NCI-H774 (cell line): ENCODE measurements at regions not wholly inside any gene's neighbourhood (a gene's known extent, or its start where the extent isn't known, plus 50 kb on each side); places are given as distances from the start of the nearest gene placed in this dataset.
"Not testable (repeated sequence)": the region's sequence is repeated elsewhere in the genome, so short reads cannot be mapped to it uniquely, and the experiment has no call there.

ENCODE experiments used
- DNase-seq: peaks from one replicate; lab custom pipeline; 2025; lab: John Stamatoyannopoulos, UW

DNA sequence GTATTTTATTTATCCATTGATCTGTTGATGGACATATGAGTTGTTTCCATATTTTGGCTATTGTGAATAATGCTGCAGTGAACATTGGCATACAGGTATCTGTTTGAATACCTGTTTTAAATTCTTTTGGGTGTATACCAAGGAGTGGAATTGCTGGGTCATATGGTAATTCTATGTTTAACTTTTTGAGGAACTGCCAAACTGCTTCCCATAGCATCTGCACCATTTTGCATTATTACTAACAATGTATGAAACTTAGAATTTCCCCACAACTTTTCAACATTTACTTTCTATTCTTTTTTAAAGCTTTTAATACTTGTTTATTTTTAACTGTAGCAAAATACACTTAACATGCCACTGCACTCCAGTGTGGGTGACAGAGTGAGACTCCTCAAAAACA lies 57.0 kb upstream of the MSN start:
- no peak for DNase-seq

DNA sequence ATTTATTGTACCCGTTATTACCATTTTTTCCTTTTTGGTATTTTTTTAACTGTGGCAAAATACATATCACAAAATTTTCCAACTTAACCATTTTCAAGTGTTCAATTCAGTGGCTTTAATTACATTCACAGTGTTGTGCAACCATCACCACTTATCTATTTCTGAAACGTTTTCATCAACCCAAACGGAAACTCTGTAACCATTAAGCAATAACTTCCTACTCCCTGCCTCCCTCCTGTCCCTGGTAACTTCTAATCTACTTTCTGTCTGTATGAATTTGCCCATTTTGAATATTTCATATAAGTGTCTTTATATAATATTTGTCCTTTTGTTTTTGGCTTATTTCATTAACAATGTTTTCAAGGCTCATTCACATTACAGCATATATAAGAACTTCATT lies 57.4 kb upstream of the MSN start:
- no peak for DNase-seq

DNA sequence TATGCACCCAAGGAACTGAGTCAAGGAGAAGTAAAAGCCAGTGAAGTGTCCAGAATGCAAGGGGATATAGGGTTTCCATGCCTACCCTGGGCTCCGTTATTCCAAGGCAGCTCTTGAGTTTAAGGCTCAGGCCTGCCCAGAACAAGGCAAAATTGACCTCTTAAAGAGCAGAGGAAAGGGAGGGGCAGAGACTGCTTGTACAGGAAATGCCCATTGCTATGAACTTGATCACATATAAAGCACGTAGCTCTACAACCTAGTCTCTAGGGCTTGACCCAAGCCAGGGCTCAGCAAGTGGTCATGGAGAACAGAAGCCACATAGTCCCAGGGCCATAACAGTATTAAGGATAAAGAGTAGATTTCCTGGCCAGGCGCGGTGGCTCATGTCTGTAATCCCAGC lies 58.2 kb upstream of the MSN start:
- DNase-seq: no peak

DNA sequence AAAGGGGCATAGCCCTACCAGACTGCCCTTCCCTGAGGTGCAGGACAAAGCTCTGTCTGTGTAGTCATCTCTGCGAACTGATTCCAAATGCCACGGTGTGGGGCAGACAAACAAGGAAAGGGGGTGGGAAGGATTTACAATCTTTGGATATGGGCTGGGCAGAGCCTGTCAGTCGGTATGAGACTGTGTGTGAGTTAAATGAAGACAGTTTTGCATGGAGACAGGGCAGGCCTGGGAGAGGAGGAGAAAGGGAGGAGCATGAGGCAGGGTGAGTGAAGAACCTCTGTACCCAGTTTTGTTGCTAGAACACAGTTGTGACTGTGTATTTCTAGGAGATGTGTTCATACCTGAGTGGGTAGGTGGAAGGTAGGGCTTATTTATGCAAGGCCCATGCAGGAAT lies 59.4 kb upstream of the MSN start:
- no peak for DNase-seq

DNA sequence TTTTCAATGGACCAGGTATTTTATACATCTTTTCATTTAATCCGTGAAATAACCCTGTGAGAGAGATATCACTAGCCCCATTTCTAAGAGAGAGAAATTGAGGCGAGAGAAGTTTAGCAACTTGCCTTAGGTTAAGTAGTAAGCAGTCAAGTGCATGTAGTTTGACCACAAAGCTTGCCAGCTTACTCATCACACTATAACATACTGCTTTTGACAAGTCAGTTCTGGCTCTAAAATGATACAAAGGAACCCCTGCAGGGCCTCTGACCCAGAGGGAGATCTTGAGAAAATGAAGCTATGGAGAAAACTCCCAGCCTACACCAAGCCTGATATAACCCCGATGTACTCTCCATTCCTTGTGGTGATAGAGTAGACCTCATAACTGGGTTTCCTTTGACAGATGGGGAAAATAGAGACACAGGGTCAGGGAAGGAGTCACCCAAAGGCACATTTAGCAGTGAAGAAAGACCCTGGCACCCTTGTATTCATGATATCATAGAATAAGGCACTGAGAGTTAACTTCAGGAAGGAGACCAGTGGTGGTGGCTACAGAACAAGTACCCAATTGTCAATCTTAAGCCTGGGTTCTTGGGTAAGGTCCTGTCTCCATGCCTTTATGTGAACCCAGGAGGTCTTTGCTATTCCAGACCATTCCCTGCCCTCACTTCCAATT lies 60.2 kb upstream of the MSN start:
- no peak for DNase-seq

DNA sequence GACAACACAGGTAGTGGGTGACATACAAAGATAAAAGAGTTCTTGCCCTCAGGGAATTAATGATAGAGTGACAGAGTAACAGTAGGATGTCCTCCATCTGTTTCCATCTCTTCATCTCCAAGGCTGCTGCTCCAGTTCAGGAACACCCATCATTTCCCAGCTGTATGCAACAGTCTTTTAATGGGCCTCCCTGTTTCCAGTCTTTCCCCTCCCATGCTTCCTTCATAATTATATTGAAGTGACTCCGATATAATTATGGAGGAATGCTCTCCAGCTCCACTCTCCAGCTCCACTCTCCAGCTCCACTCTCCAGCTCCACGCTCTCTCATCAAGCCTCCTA lies 65.3 kb upstream of the MSN start:
- DNase-seq: no peak

DNA sequence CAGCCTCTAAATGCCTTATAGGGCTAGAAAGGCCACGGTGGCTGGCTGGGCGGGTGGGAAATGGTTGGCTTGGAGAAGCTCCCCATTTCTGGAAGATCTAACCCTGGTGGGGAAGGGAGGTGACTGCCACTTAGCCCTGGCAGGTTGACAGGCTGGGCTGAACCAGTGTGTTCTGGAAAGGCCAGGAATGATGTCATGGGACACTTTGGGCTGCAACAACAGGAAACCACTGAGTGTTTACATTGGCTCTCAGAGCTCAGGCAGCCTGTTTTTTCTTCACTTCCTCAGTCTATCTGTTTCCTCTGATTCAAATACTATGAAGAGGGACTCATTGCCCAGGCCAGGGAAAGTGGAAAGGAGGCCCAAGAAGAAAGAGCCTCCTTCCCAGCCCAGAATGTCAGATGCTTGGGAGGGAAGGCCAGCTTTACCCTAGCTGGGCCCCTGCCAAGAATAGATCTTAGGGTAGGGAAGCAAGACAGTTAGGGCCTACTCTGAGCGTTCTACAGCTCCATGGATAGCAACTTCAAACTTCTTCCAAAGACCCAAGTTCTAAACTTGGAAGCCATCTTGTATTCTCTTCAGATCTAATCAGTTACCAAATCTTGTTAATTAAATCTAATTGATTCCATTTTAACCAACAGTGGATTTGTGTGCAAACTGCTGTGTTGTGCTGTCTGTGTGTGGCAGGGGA lies 65.8 kb upstream of the MSN start:
- DNase-seq: peak; percentile 7

DNA sequence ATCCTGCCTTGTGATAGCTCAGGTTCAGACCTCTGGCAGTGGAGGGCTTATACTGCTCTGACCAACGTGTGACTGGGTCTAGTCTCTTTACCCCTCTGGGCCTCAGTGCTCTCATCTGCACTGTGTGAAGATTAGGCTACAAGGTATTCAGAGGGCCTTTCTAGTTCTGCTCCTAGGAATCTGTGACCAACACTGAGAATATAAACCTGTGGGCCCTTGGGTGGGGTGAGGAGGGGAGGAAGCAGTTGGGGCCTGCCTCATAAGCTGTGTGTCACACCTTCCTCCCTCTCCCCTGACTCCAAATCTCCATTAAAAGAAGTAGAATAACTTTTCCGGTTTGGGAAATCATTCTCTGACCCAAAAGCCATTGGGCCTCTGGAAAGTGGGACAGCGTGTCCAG lies 66.3 kb upstream of the MSN start:
- DNase-seq: no peak

DNA sequence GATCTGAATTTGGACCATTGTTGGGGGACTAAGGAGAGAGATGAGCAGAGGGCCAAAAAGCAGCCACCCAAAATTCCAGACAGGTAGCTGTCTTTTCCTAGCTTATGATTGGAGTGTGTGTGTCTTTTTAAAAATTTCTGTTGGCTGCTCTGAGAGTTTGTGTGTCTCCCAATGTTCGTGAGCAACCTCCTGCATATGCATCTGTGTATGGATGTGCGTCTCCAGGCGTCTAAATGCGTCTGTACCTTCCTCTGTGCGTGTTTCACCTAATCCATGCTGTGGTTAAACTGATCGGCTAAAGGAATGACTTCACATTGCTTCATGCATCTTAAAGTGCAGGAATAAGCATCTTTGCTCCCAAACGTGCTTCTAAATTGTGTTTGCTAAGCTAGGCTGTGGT lies 65.5 kb upstream of the LAS1L start:
- no peak for DNase-seq

DNA sequence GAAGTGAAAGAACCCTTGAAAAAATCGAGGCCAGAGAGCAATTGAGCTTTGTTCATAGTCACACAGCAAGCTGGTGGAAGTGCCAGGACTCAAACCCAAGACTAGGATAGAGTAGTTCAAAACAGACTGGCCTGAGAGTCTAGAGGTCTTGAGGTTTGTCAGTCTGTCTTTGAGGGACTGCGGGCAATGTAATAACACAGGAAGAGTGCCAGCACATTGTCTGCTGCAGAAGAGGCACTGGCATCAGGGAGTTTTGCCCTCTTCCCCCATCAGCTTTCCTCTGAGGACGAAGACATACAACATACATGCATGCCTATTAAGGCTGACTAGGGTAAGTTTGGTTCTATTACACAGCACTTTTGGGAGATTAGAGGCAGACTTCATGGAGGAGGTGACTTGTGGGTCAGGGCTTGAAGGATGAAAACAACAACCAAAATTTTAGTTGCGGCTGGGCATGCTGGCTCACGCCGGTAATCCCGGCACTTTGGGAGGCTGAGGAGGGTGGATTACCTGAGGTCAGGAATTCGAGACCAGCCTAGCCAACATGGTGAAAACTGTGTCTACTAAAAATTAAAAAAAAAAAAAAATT lies 64.1 kb upstream of the LAS1L start:
- DNase-seq: no peak

DNA sequence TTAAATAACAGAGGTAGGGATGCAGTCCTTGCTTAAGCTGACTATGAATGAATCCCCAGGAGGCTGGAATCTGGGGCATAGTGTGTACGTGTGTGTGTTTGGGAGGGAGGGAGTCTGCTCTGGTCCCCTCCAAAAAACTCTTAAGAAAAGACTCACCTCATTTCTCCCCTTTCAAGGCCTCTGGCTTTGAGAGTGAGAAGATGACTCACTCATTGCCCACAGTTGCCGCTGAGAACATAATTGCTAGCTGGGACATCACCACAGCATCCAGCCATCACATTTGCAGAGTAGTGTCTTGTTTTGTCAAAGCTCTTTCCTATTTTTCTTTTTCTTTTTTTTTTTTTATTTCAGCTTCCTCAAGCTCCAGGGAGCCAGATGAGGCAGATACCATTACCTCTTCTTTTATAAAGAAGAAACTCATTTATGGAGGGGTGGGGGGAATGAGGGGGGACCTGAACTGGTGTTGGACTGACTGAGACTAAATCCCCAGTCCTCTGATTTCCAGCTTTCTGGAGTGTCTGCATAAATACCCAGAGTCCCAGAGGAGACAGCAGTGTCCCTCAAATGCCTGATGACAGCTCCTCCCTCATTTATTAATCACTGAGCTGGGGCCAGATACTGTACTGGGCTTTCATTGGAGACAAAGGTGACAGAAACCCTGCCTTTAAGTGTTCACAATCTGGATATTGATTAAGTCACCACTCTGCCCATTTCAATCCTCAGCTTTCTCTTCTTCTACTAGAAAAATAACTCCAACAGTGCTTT lies 61.9 kb upstream of the LAS1L start:
- DNase-seq: no peak

DNA sequence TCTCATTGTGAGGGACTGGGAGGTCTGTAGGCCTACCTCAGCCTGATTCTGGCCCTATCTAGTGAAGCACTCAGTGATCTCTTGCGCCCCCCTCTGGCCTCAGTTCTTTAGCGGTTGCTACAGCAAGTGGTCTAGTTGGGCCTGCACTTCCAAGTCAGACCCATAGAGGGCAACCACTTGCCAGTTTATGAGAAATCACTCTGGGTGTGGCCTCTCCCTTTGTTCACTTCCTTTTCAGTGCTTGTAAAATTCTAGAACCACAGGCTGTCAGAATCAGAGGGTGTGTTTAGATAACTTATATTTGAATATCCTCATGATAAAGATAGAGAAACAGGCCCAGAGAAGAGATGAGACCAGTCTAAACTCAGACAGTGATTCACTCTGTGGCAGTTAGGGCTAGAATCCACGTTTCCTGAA lies 60.9 kb upstream of the LAS1L start:
- peak; percentile 28 for DNase-seq

DNA sequence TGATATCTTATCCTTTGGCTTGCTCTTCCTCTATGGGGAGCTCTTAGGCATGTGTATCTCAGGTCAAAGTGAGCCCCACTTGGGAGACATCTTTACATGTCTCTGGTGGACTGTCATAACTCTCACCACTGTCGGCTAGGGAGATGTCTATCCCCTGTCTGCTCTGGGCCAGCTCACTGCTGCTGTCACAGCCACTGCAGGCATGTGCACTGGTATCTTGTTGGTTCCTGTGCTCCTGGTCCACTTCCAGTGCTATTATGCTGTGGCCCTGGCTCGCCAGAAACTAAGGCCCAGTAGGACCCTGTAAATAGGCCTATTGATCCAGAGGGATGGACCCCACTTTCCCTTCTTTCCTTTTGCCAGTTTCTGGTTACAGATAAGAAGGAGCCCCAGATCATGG lies 56.6 kb upstream of the LAS1L start:
- DNase-seq: no peak

DNA sequence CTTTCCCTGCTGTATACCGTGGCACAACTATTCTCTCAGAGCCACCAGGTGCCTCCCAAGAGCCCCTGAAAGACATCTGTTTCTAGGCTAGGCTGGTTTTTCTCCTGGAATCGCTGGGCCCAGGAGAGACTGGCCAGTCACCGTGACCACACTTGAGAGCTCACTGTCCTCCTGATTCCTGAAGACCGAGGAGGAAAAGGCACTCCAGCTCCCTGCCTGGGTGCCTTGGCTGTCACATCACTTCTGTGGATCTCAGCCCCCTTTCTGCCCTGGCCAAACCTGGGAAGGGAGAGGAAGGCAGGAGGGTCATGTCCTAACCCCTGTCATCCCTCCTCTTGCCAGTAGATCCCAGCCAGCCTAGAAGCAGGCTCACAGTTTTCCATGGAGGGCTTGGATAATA lies 54.7 kb upstream of the LAS1L start:
- DNase-seq: no peak

DNA sequence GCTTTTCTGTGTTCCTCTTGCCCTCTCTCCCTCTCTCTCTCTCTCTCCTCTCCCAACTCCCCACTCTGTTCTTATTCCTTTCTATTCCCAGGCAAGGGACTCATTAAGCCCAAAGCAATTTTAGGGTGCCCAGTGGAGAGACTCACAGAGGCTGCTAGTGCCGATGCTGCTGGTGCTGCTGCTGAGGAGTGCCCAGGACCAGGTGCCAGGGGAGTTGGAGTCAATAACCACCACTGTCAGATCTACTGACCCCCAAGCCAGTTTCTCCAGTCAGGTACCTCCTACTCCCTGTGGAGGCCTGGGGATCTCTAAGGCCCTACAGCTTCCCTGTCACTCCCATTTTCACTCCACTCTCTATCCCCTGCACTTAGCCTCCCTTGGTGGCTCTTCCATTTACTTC lies 54.2 kb upstream of the LAS1L start:
- no peak for DNase-seq

DNA sequence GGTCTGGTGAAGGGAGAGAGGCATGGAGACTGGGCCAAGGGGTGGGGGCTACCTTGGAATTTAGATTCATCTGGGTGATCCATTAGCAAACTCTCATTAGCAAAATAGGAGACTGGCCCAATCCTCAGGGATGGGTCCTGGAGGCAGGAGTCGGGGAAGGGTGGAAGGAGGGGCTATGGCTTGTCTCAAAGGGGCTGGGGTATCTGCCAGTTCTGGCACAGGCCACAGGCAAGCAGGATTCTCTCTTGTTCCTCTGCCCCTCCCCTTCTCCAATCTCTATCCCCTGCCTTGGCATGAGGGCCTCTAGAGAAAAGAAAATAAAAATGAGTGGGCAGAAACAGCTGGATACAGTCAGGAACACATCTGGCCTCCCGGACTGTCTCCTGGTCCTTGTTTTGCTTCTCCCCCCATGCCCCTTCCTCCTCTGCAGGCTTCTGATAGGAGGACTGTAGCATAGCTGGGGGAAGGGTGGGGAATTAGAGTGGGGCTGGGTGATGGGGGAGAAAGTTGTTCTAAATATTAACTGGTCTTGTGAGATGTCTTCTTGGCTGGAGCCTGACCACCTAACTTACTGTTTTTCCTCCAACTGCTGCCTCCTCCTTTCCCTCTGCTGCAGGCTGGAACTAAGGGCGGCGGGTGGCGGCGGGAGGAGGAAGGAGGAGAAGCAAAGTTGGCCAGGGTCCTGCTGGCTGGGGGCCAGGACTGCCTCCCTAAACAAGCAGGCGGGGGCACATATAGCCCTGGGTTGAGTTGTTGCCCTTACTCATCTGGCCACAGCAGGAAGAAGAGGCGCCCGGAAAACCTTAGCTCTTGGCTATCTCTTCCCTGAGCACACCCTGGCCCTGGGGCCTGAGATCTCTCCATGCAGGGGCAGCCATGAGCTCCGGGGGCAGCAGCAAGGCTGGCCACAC lies 53.3 kb upstream of the LAS1L start:
- no peak for DNase-seq

DNA sequence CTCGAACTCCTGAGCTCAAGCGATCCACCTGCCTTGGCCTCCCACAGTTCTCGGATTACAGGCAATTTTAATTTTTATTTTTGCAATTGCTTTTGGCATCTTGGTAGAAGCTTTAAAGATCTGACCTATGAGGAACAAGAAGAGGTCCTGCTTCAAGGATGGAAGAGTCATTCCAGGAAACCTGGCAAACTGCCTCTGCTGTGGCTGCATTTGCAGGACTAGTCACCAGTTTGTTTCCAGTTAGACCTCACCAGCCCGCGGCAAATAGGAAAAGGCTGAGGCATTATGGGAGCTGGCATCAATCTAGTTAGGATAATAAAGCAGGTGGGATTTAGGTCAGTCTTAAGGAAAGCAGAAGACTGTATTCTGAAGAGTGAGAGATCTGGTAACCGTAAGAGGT lies 51.9 kb upstream of the LAS1L start:
- no peak for DNase-seq

DNA sequence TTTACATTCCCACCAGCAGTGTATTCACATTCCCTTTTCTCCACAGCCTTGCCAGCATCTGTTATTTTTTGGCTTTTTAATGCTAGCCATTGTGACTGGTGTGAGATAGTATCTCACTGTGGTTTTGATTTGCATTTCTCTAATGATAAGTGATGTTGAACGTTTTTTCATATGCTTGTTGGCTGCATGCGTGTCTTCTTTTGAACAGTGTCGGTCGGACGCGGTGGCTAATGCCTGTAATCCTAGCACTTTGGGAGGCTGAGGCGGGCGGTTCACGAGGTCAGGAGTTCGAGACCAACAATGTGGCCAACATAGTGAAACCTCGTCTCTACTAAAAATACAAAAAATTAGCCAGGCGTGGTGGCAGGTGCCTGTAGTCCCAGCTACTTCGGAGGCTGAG lies 50.6 kb upstream of the LAS1L start:
- not testable (repeated sequence) for DNase-seq
